HG02763 (cell line): ENCODE measurements at regions not wholly inside any gene's neighbourhood (a gene's known extent, or its start where the extent isn't known, plus 50 kb on each side); places are given as distances from the start of the nearest gene placed in this dataset.
A peak's percentile ranks its signal among the peaks of the same experiment; 100 is the strongest.
"Not testable (repeated sequence)": the region's sequence is repeated elsewhere in the genome, so short reads cannot be mapped to it uniquely, and the experiment has no call there.

Experiments used
- ATAC-seq: cut with Tn5 transposase; IDR thresholded peaks from one replicate; pipeline ENCODE4 v1.9.1; 2021; ENCODE audit warnings: mild to moderate bottlenecking, moderate library complexity; ENCODE audit not compliant: unreplicated experiment

DNA sequence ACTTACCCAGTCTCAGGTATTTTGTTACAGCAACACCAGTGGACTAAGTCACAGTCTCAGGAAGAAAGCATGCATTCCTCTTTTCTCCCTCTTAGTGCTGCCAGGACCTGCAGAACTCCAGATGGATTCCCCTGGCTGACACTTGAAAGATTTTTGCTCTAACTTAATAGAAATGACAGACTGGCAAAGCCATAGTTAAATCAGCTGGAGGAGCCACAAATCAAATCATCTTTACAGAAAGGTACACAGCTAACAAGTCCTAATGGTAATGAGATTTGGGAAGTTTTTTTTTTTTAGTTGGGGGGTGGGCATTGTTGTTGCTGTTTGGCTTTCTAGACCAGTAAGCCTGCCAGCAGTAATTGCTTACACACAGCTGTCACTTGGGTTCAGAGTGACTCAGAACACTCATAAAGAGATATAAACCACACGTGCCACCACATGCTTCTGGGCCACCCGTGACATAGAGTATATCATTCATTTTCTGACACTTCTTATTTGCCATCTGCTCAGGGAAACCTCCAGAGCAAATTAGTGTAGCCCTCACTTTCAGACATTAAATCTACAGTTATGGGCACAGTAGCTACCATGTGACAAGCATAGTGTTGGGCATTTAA, 72.4 kb downstream of the FH start:
- ATAC-seq = no peak

GRCh38 chr1:241444836-241445235, 74.7 kb downstream of the FH start:
- no peak for ATAC-seq

- ATAC-seq = no peak
Observed at GRCh38 chr1:241443561-241443960, 76.0 kb downstream of the FH start.

GRCh38 chr1:241442686-241443085, 76.9 kb downstream of the FH start:
- ATAC-seq = no peak

- ATAC-seq = no peak
Observed at GRCh38 chr1:241440904-241441303, 78.7 kb downstream of the FH start.

DNA sequence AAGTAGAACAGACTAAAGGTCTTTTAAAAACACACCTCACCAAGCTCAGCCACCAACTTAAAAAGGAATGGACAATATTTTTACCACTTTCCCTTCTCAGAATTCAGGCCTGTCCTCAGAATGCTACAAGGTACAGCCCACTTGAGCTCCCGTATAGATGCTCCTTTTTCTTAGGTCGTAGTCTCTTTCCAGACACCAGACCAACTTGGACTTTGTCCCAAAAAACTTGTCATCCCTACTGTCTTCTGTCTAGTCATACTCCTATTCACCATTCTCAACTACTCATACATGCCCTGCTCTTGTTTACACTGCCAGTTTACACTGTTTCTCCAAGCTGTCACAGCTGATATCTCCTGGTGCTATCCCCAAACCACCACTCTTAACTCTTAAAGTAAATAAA, 80.9 kb downstream of the FH start:
- not testable (repeated sequence) for ATAC-seq

DNA sequence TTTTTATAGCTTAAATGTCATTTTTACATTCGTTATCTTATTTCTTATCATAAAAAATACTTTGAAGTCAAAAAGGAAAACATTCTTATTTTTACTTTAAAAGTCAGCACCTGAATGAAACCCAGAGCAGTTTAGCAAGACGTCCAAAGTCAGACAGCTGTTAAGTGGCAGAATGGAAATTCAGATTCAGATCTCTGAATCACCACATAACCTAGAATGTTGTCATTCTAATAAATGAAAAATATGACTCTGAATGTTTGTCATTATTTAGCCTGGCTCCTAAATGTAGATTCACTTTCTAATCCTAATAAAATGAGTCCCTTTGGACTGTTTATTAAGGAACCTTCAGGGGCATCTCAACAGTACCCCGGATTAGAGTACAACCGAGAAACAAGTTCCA, 75.2 kb upstream of the RGS7 start:
- no peak for ATAC-seq

- not testable (repeated sequence) for ATAC-seq
Observed at GRCh38 chr1:241425091-241425490, 68.1 kb upstream of the RGS7 start.

GRCh38 chr1:241424480-241424971, 67.5 kb upstream of the RGS7 start:
- peak; percentile 13 for ATAC-seq

- ATAC-seq = peak; percentile 80
Observed at GRCh38 chr1:241423541-241424479, 66.8 kb upstream of the RGS7 start.

- ATAC-seq = no peak
Observed at GRCh38 chr1:241422470-241422869, 65.5 kb upstream of the RGS7 start.

- no peak for ATAC-seq
Observed at GRCh38 chr1:241419986-241420385, 63.0 kb upstream of the RGS7 start.

GRCh38 chr1:241417258-241417657, 60.3 kb upstream of the RGS7 start:
- ATAC-seq = no peak

DNA sequence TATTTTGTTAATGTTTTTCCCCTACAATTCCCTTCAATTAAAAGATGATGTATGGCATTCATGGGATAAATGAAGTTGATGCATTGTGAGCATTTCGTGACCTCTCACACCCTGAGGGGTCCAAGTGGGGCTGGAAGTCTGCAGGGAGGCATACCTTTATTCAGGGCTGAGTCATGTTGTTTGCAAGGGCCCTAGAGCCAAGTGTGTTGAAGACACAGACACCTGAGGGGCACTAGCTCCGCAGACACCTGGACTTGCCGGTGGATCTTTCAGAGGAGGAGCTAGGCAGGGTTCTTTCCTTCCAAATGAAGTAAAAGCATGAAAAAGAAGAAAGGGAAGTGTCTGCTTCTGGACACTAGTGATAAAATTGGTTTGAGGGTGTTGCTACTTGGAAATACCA, 57.0 kb upstream of the RGS7 start:
- no peak for ATAC-seq

DNA sequence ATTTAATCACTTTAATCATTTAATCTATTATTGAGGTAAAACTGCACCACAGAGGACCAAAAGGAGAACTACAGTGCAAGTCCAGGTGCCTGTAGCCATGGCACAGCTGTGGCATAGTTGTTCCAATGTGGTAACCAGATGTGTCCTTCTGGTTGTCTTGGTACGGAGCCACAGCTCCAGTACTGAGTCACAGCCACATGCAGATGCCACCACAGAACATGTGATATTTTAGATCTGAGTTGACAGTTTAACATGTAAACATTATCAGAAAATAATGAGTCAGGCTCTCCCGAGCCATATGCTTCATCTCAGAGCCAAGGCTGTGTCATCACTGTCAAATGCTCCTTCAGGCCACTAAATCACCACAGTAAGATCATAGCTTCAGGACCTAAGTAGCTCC, 56.4 kb upstream of the RGS7 start:
- ATAC-seq = no peak

- no peak for ATAC-seq
Observed at GRCh38 chr1:241412646-241413045, 55.6 kb upstream of the RGS7 start.

- ATAC-seq = no peak
Observed at GRCh38 chr1:241411776-241412338, 54.9 kb upstream of the RGS7 start.

DNA sequence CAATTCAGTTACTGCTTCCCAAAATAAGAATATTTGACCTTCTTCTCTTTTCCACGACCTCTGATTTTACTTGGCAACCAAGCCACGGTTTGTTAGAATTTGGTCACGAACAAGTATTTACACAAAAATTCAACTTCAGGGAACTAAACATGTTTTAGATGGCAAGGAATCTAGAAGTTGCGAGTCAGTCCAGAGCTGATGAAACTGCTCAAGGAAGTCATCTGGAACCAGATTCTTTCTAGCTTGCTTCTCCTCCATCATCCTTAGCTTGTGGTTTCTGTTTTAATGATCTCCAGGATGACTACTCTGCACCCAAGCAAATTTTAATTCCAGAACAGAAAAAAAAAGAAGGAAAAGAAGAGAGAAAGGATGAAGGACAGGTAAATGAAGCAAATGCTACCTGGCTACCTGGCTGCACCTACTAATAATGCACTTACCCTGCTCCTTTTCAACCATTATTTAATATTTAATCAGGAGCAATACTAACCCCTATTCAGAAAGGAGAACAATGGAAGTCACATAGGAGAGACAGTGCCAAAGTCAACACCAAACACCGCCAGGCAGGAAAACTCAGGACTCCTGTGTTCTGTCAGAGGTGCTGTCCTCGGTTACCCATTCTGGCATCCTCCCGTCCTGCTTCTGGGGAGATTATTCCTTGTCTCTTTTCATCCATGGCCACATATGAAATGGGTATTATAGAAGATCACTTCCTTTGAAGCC, 54.2 kb upstream of the RGS7 start:
- ATAC-seq = no peak

GRCh38 chr1:241408170-241408569, 51.2 kb upstream of the RGS7 start:
- ATAC-seq = no peak
